Esophagus mucosa (tissue), 1 donor: ENCODE measurements at regions not wholly inside any gene's neighbourhood (a gene's known extent, or its start where the extent isn't known, plus 50 kb on each side); places are given as distances from the start of the nearest gene placed in this dataset.
A peak's percentile ranks its signal among the peaks of the same experiment; 100 is the strongest.
"Not testable (repeated sequence)": the region's sequence is repeated elsewhere in the genome, so short reads cannot be mapped to it uniquely, and the experiment has no call there.

Experiments
- ATAC-seq: fragments of 200-7000 bp; cut with Tn5 transposase; one replicate; pipeline ENCODE4 v1.9.1; 2020
- donor health status: DM: yes; HTN: yes; CAD: no.

- peak; percentile 33 for ATAC-seq
These were observed 163.0 kb upstream of the PPP1R3A start for GRCh38 chr7:114081606-114082425.

- ATAC-seq = not testable (repeated sequence)
These were observed 158.3 kb upstream of the PPP1R3A start for GRCh38 chr7:114077158-114077524.

- not testable (repeated sequence) for ATAC-seq
These were observed 157.8 kb upstream of the PPP1R3A start for GRCh38 chr7:114076392-114077157.

- ATAC-seq = no peak
These were observed 154.9 kb upstream of the PPP1R3A start for GRCh38 chr7:114073701-114074100.

GRCh38 chr7:114070246-114070645, 151.4 kb upstream of the PPP1R3A start:
- no peak for ATAC-seq

- ATAC-seq = peak; percentile 88
These were observed 144.0 kb upstream of the PPP1R3A start for GRCh38 chr7:114062810-114063209.

- ATAC-seq = no peak
These were observed 133.1 kb upstream of the PPP1R3A start for GRCh38 chr7:114051871-114052331.

GRCh38 chr7:114050571-114050970, 131.8 kb upstream of the PPP1R3A start:
- ATAC-seq = no peak

GRCh38 chr7:114048386-114049235, 129.8 kb upstream of the PPP1R3A start:
- ATAC-seq = no peak

GRCh38 chr7:114047889-114048288, 129.1 kb upstream of the PPP1R3A start:
- no peak for ATAC-seq

- no peak for ATAC-seq
These were observed 114.7 kb upstream of the PPP1R3A start for GRCh38 chr7:114033475-114033874.

GRCh38 chr7:114026486-114027089, 107.8 kb upstream of the PPP1R3A start:
- no peak for ATAC-seq

- ATAC-seq = no peak
These were observed 102.3 kb upstream of the PPP1R3A start for GRCh38 chr7:114021135-114021534.

GRCh38 chr7:114008696-114009095, 89.9 kb upstream of the PPP1R3A start:
- ATAC-seq = no peak

- ATAC-seq = no peak
These were observed 88.6 kb upstream of the PPP1R3A start for GRCh38 chr7:114007386-114007785.

- no peak for ATAC-seq
These were observed 80.1 kb upstream of the PPP1R3A start for GRCh38 chr7:113998934-113999333.

- no peak for ATAC-seq
These were observed 77.6 kb upstream of the PPP1R3A start for GRCh38 chr7:113996405-113996804.

- ATAC-seq = no peak
These were observed 67.4 kb upstream of the PPP1R3A start for GRCh38 chr7:113986216-113986615.

GRCh38 chr7:113976508-113976907, 57.7 kb upstream of the PPP1R3A start:
- ATAC-seq = no peak

GRCh38 chr7:113968713-113969112, 49.9 kb upstream of the PPP1R3A start:
- no peak for ATAC-seq
